K562 (cell line): ENCODE measurements at regions not wholly inside any gene's neighbourhood (a gene's known extent, or its start where the extent isn't known, plus 50 kb on each side); places are given as distances from the start of the nearest gene placed in this dataset.

Experiments used
- ATAC-seq: fragments of 200-7000 bp; cut with Tn5 transposase; 3 replicates; pipeline ENCODE4 v1.9.1; 2020; ENCODE audit warnings: moderate library complexity
- BruUV-seq: library from RNA; stranded (reverse); fragments of 400-500 nt; replicated peaks from 2 replicates; lab custom pipeline; 2021; lab: Mats Ljungman, UMichigan
- CTCF ChIA-PET: fragments of 300-600 bp; formaldehyde crosslinking; extraction: SDS; loops from one replicate; lab custom pipeline; 2021; ENCODE audit warnings: low intra/inter-chr PET ratio; lab: Yijun Ruan, JAX
- POLR2A ChIA-PET: fragments of 300-600, 350-650 bp; sonication (Branson Sonifier 250); formaldehyde crosslinking; extraction: SDS; loops from one replicate; lab custom pipeline; 2021; ENCODE audit warnings: antibody characterized with exemption, inconsistent platforms; lab: Yijun Ruan, JAX
- DNase-seq, 4 experiments: peaks; one replicate each; pipeline versions ENCODE4 v3.0.0 to v3.0.0-alpha.2; 2011 to 2018; ENCODE audit warnings: low spot score in 3 of 4, mixed read lengths in 3 of 4; ENCODE audit errors: extremely low read depth in 1 of 4
- FAIRE-seq: peaks from 2 replicates; lab custom pipeline; 2011; peaks lifted over from hg19 to GRCh38; lab: Jason Lieb, UNC
- H2AFZ ChIP-seq: 2 replicates; pipeline ENCODE4 v1.6.0; 2011; ENCODE audit warnings: low read depth, low read length, control low read depth, inconsistent platforms
- H3K27ac ChIP-seq: fragments of 200-600 bp; 3 replicates; pipeline ENCODE4 v1.8.0; 2011; ENCODE audit warnings: low read depth, mild to moderate bottlenecking, control low read depth, inconsistent platforms, low read length, moderate library complexity, mixed read lengths; ENCODE audit errors: extremely low read depth
- H3K27me3 ChIP-seq, 2 experiments: fragments of 300-600 bp in 1 of 2; 2 replicates in 1 of 2; 3 replicates in 1 of 2; pipeline versions ENCODE4 v1.6.0 to v1.8.0; 2011; ENCODE audit warnings: inconsistent platforms in 2 of 2, low read length in 2 of 2, mild to moderate bottlenecking in 1 of 2, mixed read lengths in 1 of 2, moderate library complexity in 1 of 2; ENCODE audit not compliant: control insufficient read depth in 2 of 2, insufficient read depth in 2 of 2
- H3K36me3 ChIP-seq: fragments of 300-600 bp; 3 replicates; pipeline ENCODE4 v1.8.0; 2011; ENCODE audit warnings: mild to moderate bottlenecking, low read length, inconsistent platforms; ENCODE audit not compliant: control insufficient read depth, insufficient read depth
- H3K4me1 ChIP-seq, 2 experiments: fragments of 200-600 bp in 1 of 2; replicated peaks in 1 of 2; 2 replicates in 1 of 2; 3 replicates in 1 of 2; pipeline versions ENCODE4 v1.5.1 to v1.8.0; 2011; ENCODE audit warnings: inconsistent platforms in 2 of 2, low read length in 2 of 2, mild to moderate bottlenecking in 1 of 2, mixed read lengths in 1 of 2, moderate library complexity in 1 of 2; ENCODE audit not compliant: control insufficient read depth in 2 of 2, insufficient read depth in 2 of 2
- H3K4me2 ChIP-seq: 2 replicates; pipeline ENCODE4 v1.6.1; 2011; ENCODE audit warnings: low read length, control low read depth, inconsistent platforms, mixed read lengths; ENCODE audit not compliant: insufficient read depth
- H3K4me3 ChIP-seq: fragments of 200-600 bp; sonication (generic), shearing (Covaris generic); 2 replicates; pipeline ENCODE4 v1.5.1; 2016; ENCODE audit warnings: control low read depth, inconsistent platforms
- H3K79me2 ChIP-seq: fragments of 200-600 bp; 3 replicates; pipeline ENCODE4 v1.8.0; 2011; ENCODE audit warnings: low read length, inconsistent platforms; ENCODE audit not compliant: control insufficient read depth, insufficient read depth
- H3K9ac ChIP-seq, 2 experiments: 2 replicates each; pipeline versions ENCODE4 v1.6.0 to v1.6.1; 2011; ENCODE audit warnings: low read depth in 2 of 2, low read length in 2 of 2, control low read depth in 1 of 2, inconsistent platforms in 1 of 2, mild to moderate bottlenecking in 1 of 2, mixed read lengths in 1 of 2; ENCODE audit not compliant: insufficient read depth in 1 of 2
- H3K9me1 ChIP-seq: one replicate; pipeline ENCODE4 v1.6.0; 2011; ENCODE audit warnings: inconsistent platforms, mild to moderate bottlenecking, low read length, moderate library complexity; ENCODE audit not compliant: control insufficient read depth, insufficient read depth
- H3K9me3 ChIP-seq: replicated peaks from 2 replicates; pipeline ENCODE4 v1.5.1; 2011; ENCODE audit warnings: low read depth, low read length, inconsistent platforms; ENCODE audit not compliant: control insufficient read depth, insufficient read depth
- H4K20me1 ChIP-seq: replicated peaks from 2 replicates; pipeline ENCODE4 v1.6.1; 2011; ENCODE audit warnings: low read length, inconsistent platforms, mixed read lengths; ENCODE audit not compliant: control insufficient read depth, insufficient read depth
- CHD1 ChIP-seq: fragments of 200-600 bp; sonication (generic); IDR thresholded peaks from one replicate; pipeline ENCODE4 v1.6.1; 2012; ENCODE audit warnings: mild to moderate bottlenecking, moderate library complexity, low read length, inconsistent platforms
- CREB1 ChIP-seq, 2 experiments: sonication (generic) in 1 of 2; formaldehyde crosslinking in 1 of 2; IDR thresholded peaks; 2 replicates each; pipeline versions ENCODE4 v1.6.1 to v1.8.0; 2012 to 2022; ENCODE audit warnings: inconsistent platforms in 1 of 2, mild to moderate bottlenecking in 1 of 2, missing genetic modification reagents in 1 of 2, moderate library complexity in 1 of 2
- POLR2A ChIP-seq: fragments of 450-650 bp; conservative IDR thresholded peaks from 2 replicates; pipeline ENCODE4 v1.6.1; 2016
- YY1 ChIP-seq, 3 experiments: IDR thresholded peaks; 2 replicates each; pipeline ENCODE4 v1.6.1; 2011; ENCODE audit warnings: low read length in 2 of 3, mild to moderate bottlenecking in 2 of 3, moderate library complexity in 2 of 3, borderline replicate concordance in 1 of 3, control low read depth in 1 of 3, low read depth in 1 of 3; ENCODE audit not compliant: insufficient read depth in 3 of 3, insufficient replicate concordance in 2 of 3, control insufficient read depth in 1 of 3, insufficient read length in 1 of 3; ENCODE audit errors: extremely low read depth in 1 of 3
- ZC3H8 ChIP-seq: fragments of 450-650 bp; IDR thresholded peaks from 2 replicates; pipeline ENCODE4 v1.6.1; 2017
- ZNF175 ChIP-seq: fragments of 200-800 bp; sonication (Bioruptor generic); IDR thresholded peaks from 2 replicates; pipeline ENCODE4 v1.6.1; 2016; ENCODE audit warnings: low read depth, mild to moderate bottlenecking, missing genetic modification characterization, missing compliant biosample characterization
- ZNF586 ChIP-seq: fragments of 450-650 bp; formaldehyde crosslinking; conservative IDR thresholded peaks from 2 replicates; pipeline ENCODE4 v1.4.0; 2020; ENCODE audit warnings: mild to moderate bottlenecking, moderate library complexity
- ZSCAN32 ChIP-seq: fragments of 450-650 bp; formaldehyde crosslinking; IDR thresholded peaks from 2 replicates; pipeline ENCODE4 v1.4.0; 2020; ENCODE audit warnings: mild to moderate bottlenecking, moderate library complexity
- WGBS: fragments of 100-300 bp; shearing (Covaris generic); methylation state at CpG from one replicate; pipeline ENCODE4 v1.1.6; 2016; ENCODE audit warnings: low coverage, mixed read lengths; ENCODE audit not compliant: insufficient coverage; ENCODE audit errors: missing lambda C conversion rate; 5-methylcytosine and 5-hydroxymethylcytosine counted together
- in situ Hi-C: fragments of 300-500 bp; cut with MboI; formaldehyde crosslinking; loops from 4 replicates; pipeline ENCODE4 v1.15.0; 2018; ENCODE audit warnings: inconsistent platforms, mixed read lengths
- intact Hi-C: fragments of 100-400 bp; cut with micrococcal nuclease; formaldehyde crosslinking; loops from 2 replicates; pipeline ENCODE4 v1.14.2; 2022
- TF ChIP-seq, protein P1 (sequence below): fragments of 450-650 bp; IDR thresholded peaks from 2 replicates; pipeline ENCODE4 v1.6.1; 2017; ENCODE audit warnings: antibody characterized with exemption
- TF ChIP-seq, protein P2 (sequence below), 2 experiments: fragments of 450-650 bp; formaldehyde crosslinking in 1 of 2; IDR thresholded peaks; 2 replicates each; pipeline versions ENCODE4 v1.4.0 to v1.6.1; 2014 to 2020; ENCODE audit warnings: mild to moderate bottlenecking in 2 of 2, borderline replicate concordance in 1 of 2, low read depth in 1 of 2
- TF ChIP-seq, protein P3 (sequence below): fragments of 450-650 bp; IDR thresholded peaks from 2 replicates; pipeline ENCODE4 v1.6.1; 2016; ENCODE audit warnings: antibody characterized with exemption

DNA sequence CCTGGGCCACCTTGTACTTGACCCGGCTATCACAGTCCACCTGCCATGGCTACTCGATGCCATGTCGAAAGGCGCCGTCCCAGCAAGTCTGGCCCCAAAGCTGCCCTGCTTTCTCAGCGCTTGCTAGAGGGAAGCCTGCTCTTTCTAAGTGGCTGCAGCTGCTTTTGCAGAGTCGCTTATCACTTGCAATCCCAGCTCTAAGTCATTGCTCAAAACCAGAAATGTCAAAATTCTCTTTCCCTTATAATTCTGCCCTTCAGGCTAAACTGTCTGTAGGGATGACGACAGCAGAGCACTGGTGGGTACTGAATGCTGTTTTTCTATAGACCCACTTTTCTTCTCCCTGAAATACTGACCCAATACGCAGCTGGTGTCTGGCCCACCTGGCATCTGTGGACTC, 184.2 kb downstream of the ENGASE start:
- POLR2A ChIA-PET: interaction anchor here (0.6 to 1.1 kb wide), 3 partner anchors 10 to 67 kb away, joined by 3 read pairs; no protein-coding TSS in a partner anchor
- FAIRE-seq: no peak
- H3K9me3 ChIP-seq: no peaks in the 10 kb centered on the region
- TF ChIP-seq ZNF175 (CRISPR knock-in tag) (no peak), POLR2A (no peak), CHD1 (no peak), YY1 (IDR thresholded peaks at IDR 0.05; ENCODE audit: borderline replicate concordance in 1 of 3, control insufficient read depth in 1 of 3, extremely low read depth in 1 of 3, insufficient read depth in 3 of 3, insufficient read length in 1 of 3, insufficient replicate concordance in 2 of 3, low read depth in 1 of 3, low read length in 2 of 3) (no peak), ZSCAN32 (CRISPR knock-in tag) (no peak), ZNF586 (CRISPR knock-in tag) (no peak), CREB1 (IDR thresholded peaks at IDR 0.05) (no peak), CREB1 (CRISPR knock-in tag; IDR thresholded peaks at IDR 0.05) (no peak), ZC3H8 (no peak)
- TF ChIP-seq, protein P1, sequence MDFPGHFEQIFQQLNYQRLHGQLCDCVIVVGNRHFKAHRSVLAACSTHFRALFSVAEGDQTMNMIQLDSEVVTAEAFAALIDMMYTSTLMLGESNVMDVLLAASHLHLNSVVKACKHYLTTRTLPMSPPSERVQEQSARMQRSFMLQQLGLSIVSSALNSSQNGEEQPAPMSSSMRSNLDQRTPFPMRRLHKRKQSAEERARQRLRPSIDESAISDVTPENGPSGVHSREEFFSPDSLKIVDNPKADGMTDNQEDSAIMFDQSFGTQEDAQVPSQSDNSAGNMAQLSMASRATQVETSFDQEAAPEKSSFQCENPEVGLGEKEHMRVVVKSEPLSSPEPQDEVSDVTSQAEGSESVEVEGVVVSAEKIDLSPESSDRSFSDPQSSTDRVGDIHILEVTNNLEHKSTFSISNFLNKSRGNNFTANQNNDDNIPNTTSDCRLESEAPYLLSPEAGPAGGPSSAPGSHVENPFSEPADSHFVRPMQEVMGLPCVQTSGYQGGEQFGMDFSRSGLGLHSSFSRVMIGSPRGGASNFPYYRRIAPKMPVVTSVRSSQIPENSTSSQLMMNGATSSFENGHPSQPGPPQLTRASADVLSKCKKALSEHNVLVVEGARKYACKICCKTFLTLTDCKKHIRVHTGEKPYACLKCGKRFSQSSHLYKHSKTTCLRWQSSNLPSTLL: no peak
- TF ChIP-seq, protein P2, sequence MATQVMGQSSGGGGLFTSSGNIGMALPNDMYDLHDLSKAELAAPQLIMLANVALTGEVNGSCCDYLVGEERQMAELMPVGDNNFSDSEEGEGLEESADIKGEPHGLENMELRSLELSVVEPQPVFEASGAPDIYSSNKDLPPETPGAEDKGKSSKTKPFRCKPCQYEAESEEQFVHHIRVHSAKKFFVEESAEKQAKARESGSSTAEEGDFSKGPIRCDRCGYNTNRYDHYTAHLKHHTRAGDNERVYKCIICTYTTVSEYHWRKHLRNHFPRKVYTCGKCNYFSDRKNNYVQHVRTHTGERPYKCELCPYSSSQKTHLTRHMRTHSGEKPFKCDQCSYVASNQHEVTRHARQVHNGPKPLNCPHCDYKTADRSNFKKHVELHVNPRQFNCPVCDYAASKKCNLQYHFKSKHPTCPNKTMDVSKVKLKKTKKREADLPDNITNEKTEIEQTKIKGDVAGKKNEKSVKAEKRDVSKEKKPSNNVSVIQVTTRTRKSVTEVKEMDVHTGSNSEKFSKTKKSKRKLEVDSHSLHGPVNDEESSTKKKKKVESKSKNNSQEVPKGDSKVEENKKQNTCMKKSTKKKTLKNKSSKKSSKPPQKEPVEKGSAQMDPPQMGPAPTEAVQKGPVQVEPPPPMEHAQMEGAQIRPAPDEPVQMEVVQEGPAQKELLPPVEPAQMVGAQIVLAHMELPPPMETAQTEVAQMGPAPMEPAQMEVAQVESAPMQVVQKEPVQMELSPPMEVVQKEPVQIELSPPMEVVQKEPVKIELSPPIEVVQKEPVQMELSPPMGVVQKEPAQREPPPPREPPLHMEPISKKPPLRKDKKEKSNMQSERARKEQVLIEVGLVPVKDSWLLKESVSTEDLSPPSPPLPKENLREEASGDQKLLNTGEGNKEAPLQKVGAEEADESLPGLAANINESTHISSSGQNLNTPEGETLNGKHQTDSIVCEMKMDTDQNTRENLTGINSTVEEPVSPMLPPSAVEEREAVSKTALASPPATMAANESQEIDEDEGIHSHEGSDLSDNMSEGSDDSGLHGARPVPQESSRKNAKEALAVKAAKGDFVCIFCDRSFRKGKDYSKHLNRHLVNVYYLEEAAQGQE (IDR thresholded peaks at IDR 0.05; ENCODE audit: borderline replicate concordance): no peak
- TF ChIP-seq, protein P2 (CRISPR knock-in tag; IDR thresholded peaks at IDR 0.05; ENCODE audit: low read depth): no peak
- TF ChIP-seq, protein P3, sequence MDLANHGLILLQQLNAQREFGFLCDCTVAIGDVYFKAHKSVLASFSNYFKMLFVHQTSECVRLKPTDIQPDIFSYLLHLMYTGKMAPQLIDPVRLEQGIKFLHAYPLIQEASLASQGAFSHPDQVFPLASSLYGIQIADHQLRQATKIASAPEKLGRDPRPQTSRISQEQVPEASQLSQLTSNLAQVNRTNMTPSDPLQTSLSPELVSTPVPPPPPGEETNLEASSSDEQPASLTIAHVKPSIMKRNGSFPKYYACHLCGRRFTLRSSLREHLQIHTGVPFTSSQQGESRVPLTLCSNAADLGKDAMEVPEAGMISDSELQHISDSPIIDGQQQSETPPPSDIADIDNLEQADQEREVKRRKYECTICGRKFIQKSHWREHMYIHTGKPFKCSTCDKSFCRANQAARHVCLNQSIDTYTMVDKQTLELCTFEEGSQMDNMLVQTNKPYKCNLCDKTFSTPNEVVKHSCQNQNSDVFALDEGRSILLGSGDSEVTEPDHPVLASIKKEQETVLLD: no peak

More for the DNA sequence above, 184.2 kb downstream of the ENGASE start:
- H3K9ac ChIP-seq: no peak overlapping the region
- H3K4me2 ChIP-seq: no peak overlapping the region
- WGBS: 0% methylated on average over 7 of the region's 9 CpGs
- no peak overlapping the region for H3K27ac ChIP-seq
- CTCF ChIA-PET: no interaction called here
- peaks cover 13 to 63% of the 10 kb centered on the region in 2 experiments; a peak in 4 of 5 replicates for H3K27me3 ChIP-seq
- H4K20me1 ChIP-seq: peaks cover 21% of the 10 kb centered on the region
- ATAC-seq: no peak
- H3K4me3 ChIP-seq: no peak overlapping the region
- H3K79me2 ChIP-seq: no peaks in the 10 kb centered on the region
- BruUV-seq: no TSS peak
- H2AFZ ChIP-seq: no peak overlapping the region
- no peaks in the 10 kb centered on the region for H3K4me1 ChIP-seq
- H3K36me3 ChIP-seq: no peaks in the 10 kb centered on the region
- no peaks in the 10 kb centered on the region for H3K9me1 ChIP-seq
- intact Hi-C loops (no loop called here), in situ Hi-C loops (no loop called here)
- DNase-seq: no peak
